GM10266 (cell line): ENCODE measurements at regions not wholly inside any gene's neighbourhood (a gene's known extent, or its start where the extent isn't known, plus 50 kb on each side); places are given as distances from the start of the nearest gene placed in this dataset.

Experiments
- DNase-seq: peaks from one replicate; pipeline ENCODE4 v3.0.0; 2012; ENCODE audit errors: extremely low spot score
- CTCF ChIP-seq: IDR thresholded peaks from 2 replicates; pipeline ENCODE4 v1.5.1; 2012; ENCODE audit warnings: mild to moderate bottlenecking, low read depth; ENCODE audit not compliant: control insufficient read depth, insufficient read depth; ENCODE audit errors: missing control alignments

- no peak for TF ChIP-seq CTCF
- no peak for DNase-seq
Observed at GRCh38 chr12:79534029-79534867, 156.5 kb downstream of the PAWR start.

GRCh38 chr12:79532907-79533288, 157.9 kb downstream of the PAWR start:
- TF ChIP-seq CTCF = no peak
- no peak for DNase-seq

- no peak for TF ChIP-seq CTCF
- DNase-seq = no peak
Observed at GRCh38 chr12:79531518-79531917, 159.2 kb downstream of the PAWR start.

GRCh38 chr12:79527473-79527872, 163.3 kb downstream of the PAWR start:
- TF ChIP-seq CTCF = no peak
- no peak for DNase-seq

GRCh38 chr12:79525357-79525756, 165.4 kb downstream of the PAWR start:
- DNase-seq = no peak
- no peak for TF ChIP-seq CTCF

- DNase-seq = no peak
- TF ChIP-seq CTCF = no peak
Observed at GRCh38 chr12:79524507-79525148, 166.1 kb downstream of the PAWR start.

GRCh38 chr12:79522989-79523386, 167.8 kb downstream of the PAWR start:
- DNase-seq = no peak
- no peak for TF ChIP-seq CTCF
